MM.1S (cell line): ENCODE measurements at regions not wholly inside any gene's neighbourhood (a gene's known extent, or its start where the extent isn't known, plus 50 kb on each side); places are given as distances from the start of the nearest gene placed in this dataset.

Source experiments
- EZH2phosphoT487 ChIP-seq: fragments of 300-600 bp; sonication (generic); IDR thresholded peaks from 2 replicates; pipeline ENCODE4 v1.6.1; 2018; ENCODE audit warnings: antibody characterized with exemption, low read length
- TF ChIP-seq, protein P1 (sequence below): fragments of 300-600 bp; sonication (generic); IDR thresholded peaks from 2 replicates; pipeline ENCODE4 v1.5.1; 2016; ENCODE audit warnings: antibody characterized with exemption, low read length, mixed read lengths

DNA sequence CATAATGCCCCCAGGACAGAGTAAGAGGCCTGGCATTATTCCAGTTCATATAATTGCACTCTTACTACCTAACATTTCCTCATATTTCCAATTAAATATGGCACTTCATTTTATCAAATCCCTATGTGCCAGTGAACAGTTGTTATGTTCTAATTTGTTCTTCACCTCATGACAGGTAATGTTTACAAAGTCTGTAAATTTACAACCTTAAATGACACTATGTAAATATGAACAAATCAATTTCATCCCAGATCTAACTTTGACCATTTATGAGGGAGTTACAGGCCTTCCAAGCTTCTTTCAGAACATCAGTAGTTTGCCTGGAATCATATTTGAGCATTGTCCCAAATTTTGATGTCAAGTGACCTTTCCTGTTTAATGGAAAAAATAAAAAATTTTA lies 592.6 kb upstream of the CDH6 start:
- TF ChIP-seq, protein P1, sequence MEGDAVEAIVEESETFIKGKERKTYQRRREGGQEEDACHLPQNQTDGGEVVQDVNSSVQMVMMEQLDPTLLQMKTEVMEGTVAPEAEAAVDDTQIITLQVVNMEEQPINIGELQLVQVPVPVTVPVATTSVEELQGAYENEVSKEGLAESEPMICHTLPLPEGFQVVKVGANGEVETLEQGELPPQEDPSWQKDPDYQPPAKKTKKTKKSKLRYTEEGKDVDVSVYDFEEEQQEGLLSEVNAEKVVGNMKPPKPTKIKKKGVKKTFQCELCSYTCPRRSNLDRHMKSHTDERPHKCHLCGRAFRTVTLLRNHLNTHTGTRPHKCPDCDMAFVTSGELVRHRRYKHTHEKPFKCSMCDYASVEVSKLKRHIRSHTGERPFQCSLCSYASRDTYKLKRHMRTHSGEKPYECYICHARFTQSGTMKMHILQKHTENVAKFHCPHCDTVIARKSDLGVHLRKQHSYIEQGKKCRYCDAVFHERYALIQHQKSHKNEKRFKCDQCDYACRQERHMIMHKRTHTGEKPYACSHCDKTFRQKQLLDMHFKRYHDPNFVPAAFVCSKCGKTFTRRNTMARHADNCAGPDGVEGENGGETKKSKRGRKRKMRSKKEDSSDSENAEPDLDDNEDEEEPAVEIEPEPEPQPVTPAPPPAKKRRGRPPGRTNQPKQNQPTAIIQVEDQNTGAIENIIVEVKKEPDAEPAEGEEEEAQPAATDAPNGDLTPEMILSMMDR: no peak
- TF ChIP-seq EZH2phosphoT487: no peak
